22Rv1 (cell line): ENCODE measurements at regions not wholly inside any gene's neighbourhood (a gene's known extent, or its start where the extent isn't known, plus 50 kb on each side); places are given as distances from the start of the nearest gene placed in this dataset.

ENCODE experiments used
- H3K27ac ChIP-seq: fragments of 450-650 bp; 2 replicates; pipeline ENCODE4 v1.5.1; 2017
- ZFX ChIP-seq: fragments of 450-650 bp; IDR thresholded peaks from 2 replicates; pipeline ENCODE4 v1.6.1; 2017; ENCODE audit warnings: antibody characterized with exemption, borderline replicate concordance
- TF ChIP-seq, protein P1 (sequence below): fragments of 450-650 bp; IDR thresholded peaks from 2 replicates; pipeline ENCODE4 v1.5.1; 2017; ENCODE audit warnings: mild to moderate bottlenecking

DNA sequence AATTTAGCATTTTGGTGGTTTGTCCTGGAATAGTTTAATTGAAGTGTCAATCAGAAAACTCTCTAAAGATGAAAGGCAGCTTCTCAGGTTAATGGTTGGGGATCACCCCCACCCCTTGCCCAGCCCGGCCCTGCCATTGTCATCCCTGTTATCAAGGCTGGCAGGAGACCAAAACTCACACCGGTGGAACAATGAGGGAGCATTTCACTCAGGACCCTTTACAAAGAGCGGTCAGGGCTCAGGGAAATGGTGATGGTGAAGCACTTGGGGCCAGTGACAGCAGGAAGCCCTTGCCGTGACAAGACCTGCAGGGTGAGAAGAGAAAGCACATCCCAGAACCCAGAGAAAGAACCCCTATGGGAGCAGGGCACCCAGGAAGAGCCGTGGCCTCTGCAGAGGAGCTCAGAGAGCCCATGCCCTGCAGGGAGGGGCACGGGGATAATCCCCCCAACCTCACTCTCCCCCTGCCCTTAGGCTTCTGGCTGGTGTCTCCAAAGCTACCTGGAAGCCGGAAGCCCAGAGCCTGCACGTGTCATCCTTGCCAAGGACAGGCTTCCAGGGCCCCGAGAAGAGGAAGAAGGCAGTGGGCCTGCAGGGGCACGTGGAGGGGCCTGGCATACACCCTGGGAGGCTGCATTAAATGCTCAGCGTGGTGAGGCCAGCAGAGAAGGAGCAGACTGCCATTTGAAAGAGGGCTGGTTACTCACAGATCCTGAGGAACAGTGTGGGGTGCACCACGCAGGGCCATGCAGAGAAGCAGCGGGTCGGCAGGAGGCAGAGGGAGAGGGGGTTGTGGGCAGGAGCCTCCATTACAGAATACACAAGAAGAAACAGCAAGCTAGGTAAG, 80.6 kb upstream of the PRR20G start:
- no peak overlapping the region for H3K27ac ChIP-seq
- TF ChIP-seq, protein P1, sequence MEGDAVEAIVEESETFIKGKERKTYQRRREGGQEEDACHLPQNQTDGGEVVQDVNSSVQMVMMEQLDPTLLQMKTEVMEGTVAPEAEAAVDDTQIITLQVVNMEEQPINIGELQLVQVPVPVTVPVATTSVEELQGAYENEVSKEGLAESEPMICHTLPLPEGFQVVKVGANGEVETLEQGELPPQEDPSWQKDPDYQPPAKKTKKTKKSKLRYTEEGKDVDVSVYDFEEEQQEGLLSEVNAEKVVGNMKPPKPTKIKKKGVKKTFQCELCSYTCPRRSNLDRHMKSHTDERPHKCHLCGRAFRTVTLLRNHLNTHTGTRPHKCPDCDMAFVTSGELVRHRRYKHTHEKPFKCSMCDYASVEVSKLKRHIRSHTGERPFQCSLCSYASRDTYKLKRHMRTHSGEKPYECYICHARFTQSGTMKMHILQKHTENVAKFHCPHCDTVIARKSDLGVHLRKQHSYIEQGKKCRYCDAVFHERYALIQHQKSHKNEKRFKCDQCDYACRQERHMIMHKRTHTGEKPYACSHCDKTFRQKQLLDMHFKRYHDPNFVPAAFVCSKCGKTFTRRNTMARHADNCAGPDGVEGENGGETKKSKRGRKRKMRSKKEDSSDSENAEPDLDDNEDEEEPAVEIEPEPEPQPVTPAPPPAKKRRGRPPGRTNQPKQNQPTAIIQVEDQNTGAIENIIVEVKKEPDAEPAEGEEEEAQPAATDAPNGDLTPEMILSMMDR = no peak
- no peak for TF ChIP-seq ZFX

DNA sequence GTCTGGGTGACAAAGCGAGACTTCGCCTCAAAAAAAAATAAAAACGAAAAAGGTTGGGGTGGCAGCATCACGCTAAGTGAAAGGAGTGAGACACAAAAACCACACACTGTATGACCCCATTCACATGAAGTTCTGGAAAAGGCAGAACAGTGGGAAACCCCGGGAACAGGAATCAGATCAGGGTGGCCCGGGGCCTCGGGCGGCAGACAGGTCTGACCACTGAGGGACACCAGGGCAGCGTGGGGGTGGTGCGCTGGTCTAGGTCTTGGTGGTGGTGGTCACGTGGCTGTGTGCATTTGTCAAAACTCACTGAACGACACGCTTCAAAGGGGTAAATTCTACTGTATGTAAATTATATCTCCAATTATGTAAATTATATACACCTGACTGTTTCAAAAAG, 79.7 kb upstream of the PRR20G start:
- no peak for TF ChIP-seq ZFX
- TF ChIP-seq, protein P1 = no peak
- no peak overlapping the region for H3K27ac ChIP-seq

DNA sequence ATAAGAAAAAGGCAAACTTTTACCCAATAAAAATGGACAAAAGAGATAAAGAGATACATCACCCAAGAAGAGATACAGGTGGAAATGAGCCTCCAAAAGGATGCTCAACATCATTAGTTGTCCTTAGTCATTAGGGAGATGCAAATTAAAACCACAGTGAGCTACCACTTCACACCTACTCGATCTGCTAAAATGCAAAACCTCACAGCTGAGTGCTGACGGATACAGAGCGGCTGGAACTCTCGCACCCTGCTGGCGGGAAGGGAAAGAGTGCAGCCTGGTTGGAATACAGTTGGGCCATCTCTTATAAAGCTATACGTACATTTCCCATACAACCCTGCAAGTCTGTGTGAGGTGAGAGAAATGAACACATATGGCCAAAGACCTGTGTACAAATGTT, 78.5 kb upstream of the PRR20G start:
- TF ChIP-seq, protein P1 = no peak

DNA sequence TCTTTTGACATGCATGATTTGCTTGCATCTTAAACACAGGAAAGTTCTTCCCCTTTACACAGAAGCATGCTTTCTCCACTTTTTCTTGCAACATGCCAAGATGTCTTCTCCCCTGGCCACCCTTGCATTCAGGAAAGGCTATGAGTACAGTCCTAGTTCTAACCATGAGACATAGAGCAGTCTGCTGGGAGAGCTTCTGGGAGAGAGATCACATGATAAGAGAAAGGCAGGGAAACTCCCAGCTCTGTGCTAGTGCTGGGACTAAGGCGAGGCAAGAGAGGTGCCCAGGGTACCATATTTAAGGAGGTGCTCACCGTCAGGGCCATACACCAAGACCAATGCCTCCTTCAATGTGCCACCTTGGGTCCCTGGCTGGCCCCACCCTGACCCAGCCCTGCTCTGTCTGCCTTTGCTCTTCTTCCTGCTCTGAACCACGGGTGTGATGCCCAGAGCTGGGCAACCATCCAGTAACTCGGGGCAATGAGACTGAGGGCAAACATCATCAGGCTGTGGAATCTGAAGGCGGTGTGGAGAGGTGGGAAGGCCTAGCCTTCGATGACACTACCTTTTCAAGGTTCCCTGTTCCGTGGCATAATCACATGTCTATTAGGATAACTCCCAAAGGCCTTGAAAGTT, 77.4 kb upstream of the PRR20G start:
- no peak for TF ChIP-seq ZFX
- TF ChIP-seq, protein P1 = no peak
- H3K27ac ChIP-seq = no peak overlapping the region

More for the DNA sequence above, 78.5 kb upstream of the PRR20G start:
- H3K27ac ChIP-seq = no peak overlapping the region

DNA sequence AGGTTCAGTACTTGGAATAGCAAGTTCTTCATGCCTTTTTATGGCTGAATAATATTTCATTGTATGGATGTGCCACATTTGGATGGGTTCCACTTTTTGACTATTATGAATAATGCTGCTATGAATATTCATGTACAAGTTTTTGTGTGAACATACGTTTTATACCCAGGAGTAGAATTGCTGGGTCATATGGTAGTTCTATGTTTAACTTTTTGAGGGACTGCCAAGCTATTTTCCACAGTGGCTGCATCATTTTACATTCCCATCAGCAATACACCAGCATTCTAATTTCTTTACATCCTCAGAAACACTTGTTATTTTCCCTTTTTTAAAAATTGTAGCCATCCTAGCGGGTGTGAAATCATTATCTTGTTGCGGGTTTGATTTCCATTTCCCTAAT, 76.0 kb upstream of the PRR20G start:
- TF ChIP-seq, protein P1 = no peak
- TF ChIP-seq ZFX = no peak
- H3K27ac ChIP-seq = no peak overlapping the region

DNA sequence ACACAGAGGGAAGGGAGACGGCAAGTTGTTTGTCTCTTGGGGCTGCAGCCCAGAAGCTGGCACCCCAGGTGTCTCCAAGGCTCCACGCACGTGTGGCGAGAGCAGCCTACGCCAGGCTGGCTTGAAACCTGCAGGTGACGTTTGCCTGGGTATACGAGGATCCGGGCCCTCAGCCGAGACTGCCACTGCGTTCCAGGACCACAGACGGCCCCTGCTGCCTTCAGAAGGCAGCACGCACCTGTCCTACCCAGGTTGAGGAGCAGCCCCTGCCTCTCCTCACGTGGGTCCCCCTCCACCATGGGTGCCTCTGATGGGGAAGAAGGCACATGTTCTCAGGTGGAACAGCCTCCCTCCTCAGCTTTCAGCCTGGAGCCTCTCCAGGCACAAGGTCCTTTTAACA, 75.3 kb upstream of the PRR20G start:
- H3K27ac ChIP-seq = no peak overlapping the region
- TF ChIP-seq, protein P1 = no peak
- no peak for TF ChIP-seq ZFX

DNA sequence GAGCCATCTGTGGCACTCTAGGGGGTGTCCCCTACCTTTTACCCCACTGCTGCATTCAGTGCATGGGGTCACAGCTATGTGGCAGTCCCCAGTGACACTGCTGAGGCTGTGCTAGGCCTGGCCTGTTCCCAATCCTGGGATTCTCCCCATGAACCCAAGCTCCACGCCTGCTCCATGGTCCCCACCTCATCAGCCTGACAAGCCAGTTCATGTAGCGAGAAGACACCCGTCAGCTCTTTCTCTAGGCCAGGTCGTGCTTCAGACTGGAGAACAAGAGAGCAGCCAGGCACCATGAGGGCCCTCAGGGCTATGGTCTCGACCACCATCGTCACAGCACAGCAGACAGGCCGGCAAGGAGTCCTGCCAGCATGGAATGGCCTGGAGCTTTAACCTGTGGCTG, 72.8 kb upstream of the PRR20G start:
- TF ChIP-seq, protein P1 = no peak
- TF ChIP-seq ZFX = no peak
- no peak overlapping the region for H3K27ac ChIP-seq
